Panc1 (cell line): ENCODE measurements at regions not wholly inside any gene's neighbourhood (a gene's known extent, or its start where the extent isn't known, plus 50 kb on each side); places are given as distances from the start of the nearest gene placed in this dataset.

Experiments used
- ATAC-seq: fragments of 200-7000 bp; cut with Tn5 transposase; 2 replicates; pipeline ENCODE4 v1.9.1; 2020; ENCODE audit warnings: mild to moderate bottlenecking, moderate library complexity
- BruUV-seq: library from RNA; stranded (reverse); fragments of 400-500 nt; replicated peaks from 2 replicates; lab custom pipeline; 2021; lab: Mats Ljungman, UMichigan
- CTCF ChIA-PET: fragments of 300-600 bp; sonication (Branson Sonifier 250); formaldehyde crosslinking; loops from one replicate; lab custom pipeline; 2022; ENCODE audit warnings: antibody characterized with exemption; lab: Charles Lee
- POLR2A ChIA-PET: fragments of 300-600 bp; sonication (Branson Sonifier 250); formaldehyde crosslinking; loops from one replicate; lab custom pipeline; 2022; ENCODE audit warnings: antibody characterized with exemption; lab: Charles Lee
- DNase-seq: peaks from one replicate; pipeline ENCODE4 v3.0.0-alpha.2; 2010; ENCODE audit warnings: low read depth, low spot score
- H3K27ac ChIP-seq: 2 replicates; pipeline ENCODE4 v1.5.1; 2011; ENCODE audit warnings: mild to moderate bottlenecking, low read length, inconsistent platforms
- H3K27me3 ChIP-seq: fragments of 200-500 bp; sonication (Bioruptor generic); 2 replicates; pipeline ENCODE4 v1.6.0; 2014; ENCODE audit warnings: low read length, inconsistent platforms; ENCODE audit not compliant: control insufficient read depth, insufficient read depth
- H3K36me3 ChIP-seq: fragments of 200-500 bp; sonication (Bioruptor generic); 2 replicates; pipeline ENCODE4 v1.5.1; 2014; ENCODE audit warnings: inconsistent platforms, mild to moderate bottlenecking, low read length, moderate library complexity; ENCODE audit not compliant: control insufficient read depth, insufficient read depth
- H3K4me1 ChIP-seq: 2 replicates; pipeline ENCODE4 v1.5.1; 2011; ENCODE audit warnings: inconsistent platforms, mild to moderate bottlenecking, low read length, moderate library complexity; ENCODE audit not compliant: control insufficient read depth, insufficient read depth
- H3K4me3 ChIP-seq, 2 experiments: 2 replicates each; pipeline ENCODE4 v1.5.1; 2011 to 2012; ENCODE audit warnings: low read depth in 2 of 2, low read length in 2 of 2, mild to moderate bottlenecking in 2 of 2, inconsistent platforms in 1 of 2, moderate library complexity in 1 of 2
- H3K9me3 ChIP-seq: fragments of 200-500 bp; sonication (Bioruptor generic); 2 replicates; pipeline ENCODE4 v1.5.1; 2014; ENCODE audit warnings: low read depth, mild to moderate bottlenecking, inconsistent platforms, low read length, moderate library complexity; ENCODE audit not compliant: control insufficient read depth, insufficient read depth
- POLR2AphosphoS5 ChIP-seq: IDR thresholded peaks from 2 replicates; pipeline ENCODE4 v1.6.1; 2012; ENCODE audit warnings: mild to moderate bottlenecking, low read depth, low read length, moderate library complexity
- REST ChIP-seq, 2 experiments: IDR thresholded peaks; 2 replicates each; pipeline ENCODE4 v1.6.1; 2011 to 2012; ENCODE audit warnings: low read depth in 2 of 2, control low read depth in 1 of 2, low read length in 1 of 2, mild to moderate bottlenecking in 1 of 2, moderate library complexity in 1 of 2; ENCODE audit not compliant: insufficient read depth in 1 of 2
- SIN3A ChIP-seq: IDR thresholded peaks from 2 replicates; pipeline ENCODE4 v1.6.1; 2012; ENCODE audit warnings: low read depth, mild to moderate bottlenecking, low read length, moderate library complexity, borderline replicate concordance; ENCODE audit not compliant: insufficient read depth
- TCF7L2 ChIP-seq: IDR thresholded peaks from 2 replicates; pipeline ENCODE4 v1.6.1; 2011; ENCODE audit warnings: mild to moderate bottlenecking, low read depth, low read length, inconsistent platforms
- in situ Hi-C: cut with HindIII; loops from 2 replicates; pipeline ENCODE4 v1.10.0; 2016; ENCODE audit warnings: low sequenced_read_pairs, low pct_unique_long_range_greater_than_20kb
- intact Hi-C: fragments of 100-400 bp; cut with micrococcal nuclease; formaldehyde crosslinking; loops from one replicate; pipeline ENCODE4 v1.10.0; 2022; ENCODE audit not compliant: unreplicated experiment
- TF ChIP-seq, protein P1 (sequence below): fragments of 450-650 bp; IDR thresholded peaks from 2 replicates; pipeline ENCODE4 v1.5.1; 2017; ENCODE audit warnings: mild to moderate bottlenecking

DNA sequence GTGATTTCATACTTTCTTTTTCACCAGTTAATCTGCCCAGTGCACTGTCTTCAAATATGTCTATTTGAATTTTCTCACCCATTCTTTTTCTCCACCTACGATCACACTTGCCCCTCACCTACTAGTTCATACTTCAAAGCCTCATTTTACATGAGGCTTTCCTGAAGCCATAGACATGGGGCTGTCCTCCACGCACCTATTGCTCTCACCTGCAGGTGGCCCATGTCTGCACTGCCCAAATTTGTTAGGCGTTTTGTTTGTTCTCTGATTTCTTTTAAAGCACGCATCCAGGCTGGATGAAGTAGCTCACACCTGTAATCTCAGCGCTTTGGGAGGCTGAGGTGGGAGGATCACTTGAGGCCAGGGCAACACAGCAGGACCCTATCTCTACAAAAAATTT, 106.8 kb upstream of the RIPOR2 start:
- DNase-seq, result no peak
- ATAC-seq, result no peak
- Histone ChIP-seq H3K4me3 (no peak overlapping the region), H3K4me1 (no peaks in the 10 kb centered on the region), H3K36me3 (no peaks in the 10 kb centered on the region), H3K9me3 (no peaks in the 10 kb centered on the region), H3K27ac (no peak overlapping the region), H3K27me3 (no peaks in the 10 kb centered on the region; the same call in 1 of the 2 replicates)
- BruUV-seq, result no TSS peak
- intact Hi-C loops, result no loop called here
- ChIA-PET POLR2A (no interaction called here), CTCF (no interaction called here)
- in situ Hi-C loops, result no loop called here
- TF ChIP-seq SIN3A (no peak), TCF7L2 (no peak)

- ATAC-seq, result no peak
- Histone ChIP-seq H3K9me3 (no peaks in the 10 kb centered on the region), H3K27me3 (no peaks in the 10 kb centered on the region; the same call in 1 of the 2 replicates), H3K36me3 (no peaks in the 10 kb centered on the region), H3K4me3 (no peak overlapping the region), H3K27ac (no peak overlapping the region), H3K4me1 (no peaks in the 10 kb centered on the region)
- intact Hi-C loops (no loop called here), in situ Hi-C loops (no loop called here)
- no peak for TF ChIP-seq REST (IDR thresholded peaks at IDR 0.05; ENCODE audit: insufficient read depth in 1 of 2, low read depth in 2 of 2, low read length in 1 of 2)
- TF ChIP-seq SIN3A, result no peak
- TF ChIP-seq TCF7L2, result no peak
- TF ChIP-seq POLR2AphosphoS5, result no peak
- TF ChIP-seq, protein P1, sequence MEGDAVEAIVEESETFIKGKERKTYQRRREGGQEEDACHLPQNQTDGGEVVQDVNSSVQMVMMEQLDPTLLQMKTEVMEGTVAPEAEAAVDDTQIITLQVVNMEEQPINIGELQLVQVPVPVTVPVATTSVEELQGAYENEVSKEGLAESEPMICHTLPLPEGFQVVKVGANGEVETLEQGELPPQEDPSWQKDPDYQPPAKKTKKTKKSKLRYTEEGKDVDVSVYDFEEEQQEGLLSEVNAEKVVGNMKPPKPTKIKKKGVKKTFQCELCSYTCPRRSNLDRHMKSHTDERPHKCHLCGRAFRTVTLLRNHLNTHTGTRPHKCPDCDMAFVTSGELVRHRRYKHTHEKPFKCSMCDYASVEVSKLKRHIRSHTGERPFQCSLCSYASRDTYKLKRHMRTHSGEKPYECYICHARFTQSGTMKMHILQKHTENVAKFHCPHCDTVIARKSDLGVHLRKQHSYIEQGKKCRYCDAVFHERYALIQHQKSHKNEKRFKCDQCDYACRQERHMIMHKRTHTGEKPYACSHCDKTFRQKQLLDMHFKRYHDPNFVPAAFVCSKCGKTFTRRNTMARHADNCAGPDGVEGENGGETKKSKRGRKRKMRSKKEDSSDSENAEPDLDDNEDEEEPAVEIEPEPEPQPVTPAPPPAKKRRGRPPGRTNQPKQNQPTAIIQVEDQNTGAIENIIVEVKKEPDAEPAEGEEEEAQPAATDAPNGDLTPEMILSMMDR, result no peak
- CTCF ChIA-PET, result no interaction called here
- no peak for DNase-seq
- POLR2A ChIA-PET, result no interaction called here
- no TSS peak for BruUV-seq
Observed at GRCh38 chr6:25042984-25043725, 107.4 kb upstream of the RIPOR2 start.

GRCh38 chr6:25043892-25044291, 108.1 kb upstream of the RIPOR2 start:
- in situ Hi-C loops (no loop called here), intact Hi-C loops (no loop called here)
- no peak for ATAC-seq
- Histone ChIP-seq H3K27me3 (no peaks in the 10 kb centered on the region; the same call in 1 of the 2 replicates), H3K4me3 (no peak overlapping the region), H3K36me3 (no peaks in the 10 kb centered on the region), H3K9me3 (no peaks in the 10 kb centered on the region), H3K4me1 (no peaks in the 10 kb centered on the region), H3K27ac (no peak overlapping the region)
- ChIA-PET POLR2A (no interaction called here), CTCF (no interaction called here)
- no peak for TF ChIP-seq SIN3A
- TF ChIP-seq POLR2AphosphoS5, result no peak
- no peak for TF ChIP-seq REST (IDR thresholded peaks at IDR 0.05; ENCODE audit: insufficient read depth in 1 of 2, low read depth in 2 of 2, low read length in 1 of 2)
- no peak for TF ChIP-seq TCF7L2
- TF ChIP-seq, protein P1, result no peak
- no TSS peak for BruUV-seq
- DNase-seq, result no peak
